ENCODE measurements at regions not wholly inside any gene's neighbourhood (a gene's known extent, or its start where the extent isn't known, plus 50 kb on each side); places are given as distances from the start of the nearest gene placed in this dataset.
"Not testable (repeated sequence)": the region's sequence is repeated elsewhere in the genome, so short reads cannot be mapped to it uniquely, and the experiment has no call there.

- H3K9me3 ChIP-seq (ENCODE audit: control insufficient read depth, low read length); H3K4me1 ChIP-seq (ENCODE audit: control insufficient read depth, insufficient read depth, low read length); H3K36me3 ChIP-seq (ENCODE audit: control insufficient read depth, insufficient read depth, low read length); H3K27me3 ChIP-seq (ENCODE audit: control insufficient read depth, insufficient read depth, low read length); H3K4me3 ChIP-seq (ENCODE audit: low read length); H3K9ac ChIP-seq (ENCODE audit: low read length): not testable (repeated sequence)
Measured at GRCh38 chr16:8068225-8068624, 522.1 kb downstream of the TMEM114 start.

GRCh38 chr16:8063159-8063558 is 527.2 kb downstream of the TMEM114 start:
- Histone ChIP-seq H3K9me3 (ENCODE audit: control insufficient read depth, low read length) (no peaks in the 10 kb centered on the region), H3K27me3 (ENCODE audit: control insufficient read depth, insufficient read depth, low read length) (no peaks in the 10 kb centered on the region), H3K4me1 (ENCODE audit: control insufficient read depth, insufficient read depth, low read length) (no peaks in the 10 kb centered on the region)

GRCh38 chr16:8062677-8063076 is 527.6 kb downstream of the TMEM114 start:
- Histone ChIP-seq H3K36me3 (ENCODE audit: control insufficient read depth, insufficient read depth, low read length) (no peaks in the 10 kb centered on the region), H3K9me3 (ENCODE audit: control insufficient read depth, low read length) (no peaks in the 10 kb centered on the region), H3K4me3 (ENCODE audit: low read length) (no peak overlapping the region), H3K27me3 (ENCODE audit: control insufficient read depth, insufficient read depth, low read length) (no peaks in the 10 kb centered on the region), H3K4me1 (ENCODE audit: control insufficient read depth, insufficient read depth, low read length) (no peaks in the 10 kb centered on the region), H3K9ac (ENCODE audit: low read length) (no peak overlapping the region)

More at GRCh38 chr16:8063159-8063558, 527.2 kb downstream of the TMEM114 start:
- H3K36me3 ChIP-seq (ENCODE audit: control insufficient read depth, insufficient read depth, low read length), result no peaks in the 10 kb centered on the region
- H3K9ac ChIP-seq (ENCODE audit: low read length), result no peak overlapping the region
- H3K4me3 ChIP-seq (ENCODE audit: low read length), result no peak overlapping the region

GRCh38 chr16:8055761-8056160 is 534.5 kb downstream of the TMEM114 start:
- H3K9ac ChIP-seq (ENCODE audit: low read length), result no peak overlapping the region
- H3K27me3 ChIP-seq (ENCODE audit: control insufficient read depth, insufficient read depth, low read length), result no peaks in the 10 kb centered on the region
- no peaks in the 10 kb centered on the region for H3K9me3 ChIP-seq (ENCODE audit: control insufficient read depth, low read length)
- H3K4me1 ChIP-seq (ENCODE audit: control insufficient read depth, insufficient read depth, low read length), result no peaks in the 10 kb centered on the region
- H3K36me3 ChIP-seq (ENCODE audit: control insufficient read depth, insufficient read depth, low read length), result no peaks in the 10 kb centered on the region
- H3K4me3 ChIP-seq (ENCODE audit: low read length), result no peak overlapping the region

- Histone ChIP-seq H3K27me3 (ENCODE audit: control insufficient read depth, insufficient read depth, low read length) (no peaks in the 10 kb centered on the region), H3K4me3 (ENCODE audit: low read length) (no peak overlapping the region), H3K36me3 (ENCODE audit: control insufficient read depth, insufficient read depth, low read length) (no peaks in the 10 kb centered on the region), H3K9me3 (ENCODE audit: control insufficient read depth, low read length) (no peaks in the 10 kb centered on the region), H3K4me1 (ENCODE audit: control insufficient read depth, insufficient read depth, low read length) (no peaks in the 10 kb centered on the region), H3K9ac (ENCODE audit: low read length) (no peak overlapping the region)
Measured at GRCh38 chr16:8053437-8053836, 536.9 kb downstream of the TMEM114 start.

- H3K36me3 ChIP-seq (ENCODE audit: control insufficient read depth, insufficient read depth, low read length), result no peaks in the 10 kb centered on the region
- H3K4me1 ChIP-seq (ENCODE audit: control insufficient read depth, insufficient read depth, low read length), result no peaks in the 10 kb centered on the region
- no peaks in the 10 kb centered on the region for H3K27me3 ChIP-seq (ENCODE audit: control insufficient read depth, insufficient read depth, low read length)
- H3K4me3 ChIP-seq (ENCODE audit: low read length), result no peak overlapping the region
- no peak overlapping the region for H3K9ac ChIP-seq (ENCODE audit: low read length)
- H3K9me3 ChIP-seq (ENCODE audit: control insufficient read depth, low read length), result no peaks in the 10 kb centered on the region
Measured at GRCh38 chr16:8048433-8048832, 541.9 kb downstream of the TMEM114 start.

GRCh38 chr16:8047736-8048135 is 542.6 kb downstream of the TMEM114 start:
- Histone ChIP-seq H3K4me1 (ENCODE audit: control insufficient read depth, insufficient read depth, low read length) (no peaks in the 10 kb centered on the region), H3K4me3 (ENCODE audit: low read length) (no peak overlapping the region), H3K9me3 (ENCODE audit: control insufficient read depth, low read length) (no peaks in the 10 kb centered on the region), H3K27me3 (ENCODE audit: control insufficient read depth, insufficient read depth, low read length) (no peaks in the 10 kb centered on the region), H3K9ac (ENCODE audit: low read length) (no peak overlapping the region), H3K36me3 (ENCODE audit: control insufficient read depth, insufficient read depth, low read length) (no peaks in the 10 kb centered on the region)

GRCh38 chr16:8044796-8045195 is 545.5 kb downstream of the TMEM114 start:
- Histone ChIP-seq H3K9me3 (ENCODE audit: control insufficient read depth, low read length) (no peaks in the 10 kb centered on the region), H3K27me3 (ENCODE audit: control insufficient read depth, insufficient read depth, low read length) (no peaks in the 10 kb centered on the region), H3K4me3 (ENCODE audit: low read length) (no peak overlapping the region), H3K4me1 (ENCODE audit: control insufficient read depth, insufficient read depth, low read length) (no peaks in the 10 kb centered on the region), H3K36me3 (ENCODE audit: control insufficient read depth, insufficient read depth, low read length) (no peaks in the 10 kb centered on the region), H3K9ac (ENCODE audit: low read length) (no peak overlapping the region)

- Histone ChIP-seq H3K4me1 (ENCODE audit: control insufficient read depth, insufficient read depth, low read length) (no peaks in the 10 kb centered on the region), H3K36me3 (ENCODE audit: control insufficient read depth, insufficient read depth, low read length) (no peaks in the 10 kb centered on the region), H3K9me3 (ENCODE audit: control insufficient read depth, low read length) (no peaks in the 10 kb centered on the region), H3K27me3 (ENCODE audit: control insufficient read depth, insufficient read depth, low read length) (no peaks in the 10 kb centered on the region), H3K9ac (ENCODE audit: low read length) (no peak overlapping the region), H3K4me3 (ENCODE audit: low read length) (no peak overlapping the region)
Measured at GRCh38 chr16:8032406-8032805, 557.9 kb downstream of the TMEM114 start.

GRCh38 chr16:8030004-8030403 is 560.3 kb downstream of the TMEM114 start:
- not testable (repeated sequence) for H3K27me3 ChIP-seq (ENCODE audit: control insufficient read depth, insufficient read depth, low read length); H3K4me3 ChIP-seq (ENCODE audit: low read length); H3K36me3 ChIP-seq (ENCODE audit: control insufficient read depth, insufficient read depth, low read length); H3K9me3 ChIP-seq (ENCODE audit: control insufficient read depth, low read length); H3K4me1 ChIP-seq (ENCODE audit: control insufficient read depth, insufficient read depth, low read length); H3K9ac ChIP-seq (ENCODE audit: low read length)

- Histone ChIP-seq H3K36me3 (ENCODE audit: control insufficient read depth, insufficient read depth, low read length) (no peaks in the 10 kb centered on the region), H3K9me3 (ENCODE audit: control insufficient read depth, low read length) (no peaks in the 10 kb centered on the region), H3K27me3 (ENCODE audit: control insufficient read depth, insufficient read depth, low read length) (no peaks in the 10 kb centered on the region), H3K4me1 (ENCODE audit: control insufficient read depth, insufficient read depth, low read length) (no peaks in the 10 kb centered on the region), H3K9ac (ENCODE audit: low read length) (no peak overlapping the region), H3K4me3 (ENCODE audit: low read length) (no peak overlapping the region)
Measured at GRCh38 chr16:8026450-8026849, 563.9 kb downstream of the TMEM114 start.

- Histone ChIP-seq H3K4me3 (ENCODE audit: low read length) (no peak overlapping the region), H3K9me3 (ENCODE audit: control insufficient read depth, low read length) (no peaks in the 10 kb centered on the region), H3K27me3 (ENCODE audit: control insufficient read depth, insufficient read depth, low read length) (no peaks in the 10 kb centered on the region), H3K36me3 (ENCODE audit: control insufficient read depth, insufficient read depth, low read length) (no peaks in the 10 kb centered on the region), H3K4me1 (ENCODE audit: control insufficient read depth, insufficient read depth, low read length) (no peaks in the 10 kb centered on the region), H3K9ac (ENCODE audit: low read length) (no peak overlapping the region)
Measured at GRCh38 chr16:8023326-8023725, 567.0 kb downstream of the TMEM114 start.

GRCh38 chr16:8005096-8005860 is 585.0 kb downstream of the TMEM114 start:
- H3K9ac ChIP-seq (ENCODE audit: low read length), result no peak overlapping the region
- H3K9me3 ChIP-seq (ENCODE audit: control insufficient read depth, low read length), result no peaks in the 10 kb centered on the region
- H3K36me3 ChIP-seq (ENCODE audit: control insufficient read depth, insufficient read depth, low read length), result no peaks in the 10 kb centered on the region
- H3K4me1 ChIP-seq (ENCODE audit: control insufficient read depth, insufficient read depth, low read length), result no peaks in the 10 kb centered on the region
- no peak overlapping the region for H3K4me3 ChIP-seq (ENCODE audit: low read length)
- no peaks in the 10 kb centered on the region for H3K27me3 ChIP-seq (ENCODE audit: control insufficient read depth, insufficient read depth, low read length)
